Stomach (tissue), 8 donors: ENCODE measurements at regions not wholly inside any gene's neighbourhood (a gene's known extent, or its start where the extent isn't known, plus 50 kb on each side); places are given as distances from the start of the nearest gene placed in this dataset.
"Not testable (repeated sequence)": the region's sequence is repeated elsewhere in the genome, so short reads cannot be mapped to it uniquely, and the experiment has no call there.

Experiments
- DNase-seq, 2 donors: peaks; one replicate each; pipeline versions ENCODE4 v3.0.0 to v3.0.0-alpha.2; 2013 to 2019
- H3K27ac ChIP-seq, 5 donors: fragments of 200-600 bp in 4 of 5; sonication (generic) in 4 of 5; one replicate each; pipeline ENCODE4 v1.5.1; 2013 to 2019; ENCODE audit warnings: mild to moderate bottlenecking in 1 of 5, moderate library complexity in 1 of 5
- H3K27me3 ChIP-seq, 3 donors: fragments of 200-600 bp; sonication (generic); one replicate each; pipeline ENCODE4 v1.5.1; 2017 to 2019; ENCODE audit warnings: mixed run types in 1 of 3
- H3K36me3 ChIP-seq, 4 donors: fragments of 200-600 bp; sonication (generic); 1 replicate in 3 of 4; 2 replicates in 1 of 4; pipeline ENCODE4 v1.5.1; 2016 to 2019
- H3K4me1 ChIP-seq, 4 donors: fragments of 200-600 bp; sonication (generic); one replicate each; pipeline ENCODE4 v1.5.1; 2016 to 2019
- H3K4me3 ChIP-seq, 4 donors: fragments of 200-600 bp; sonication (generic) in 3 of 4; one replicate each; pipeline ENCODE4 v1.5.1; 2016 to 2019; ENCODE audit warnings: mild to moderate bottlenecking in 1 of 4
- H3K9me3 ChIP-seq, 4 donors: fragments of 200-600 bp; sonication (generic); one replicate each; pipeline ENCODE4 v1.5.1; 2016 to 2019
- CTCF ChIP-seq, 7 experiments: fragments of 450-650 bp in 4 of 7; fragments of 200-600 bp in 3 of 7; sonication (generic) in 3 of 7; IDR thresholded peaks; one replicate each; pipeline ENCODE4 v1.5.1; 2016 to 2019; ENCODE audit warnings: antibody characterized with exemption in 7 of 7, control low read depth in 2 of 7, mild to moderate bottlenecking in 1 of 7
- EP300 ChIP-seq: sonication (generic); formaldehyde crosslinking; IDR thresholded peaks from one replicate; pipeline ENCODE4 v1.6.1; 2017; ENCODE audit warnings: antibody characterized with exemption
- POLR2A ChIP-seq, 4 donors: fragments of 450-650 bp; IDR thresholded peaks; one replicate each; pipeline ENCODE4 v1.6.1; 2016; ENCODE audit warnings: antibody characterized with exemption in 4 of 4, control low read depth in 2 of 4, mild to moderate bottlenecking in 1 of 4, moderate library complexity in 1 of 4
- POLR2AphosphoS5 ChIP-seq, 3 donors: sonication (generic); formaldehyde crosslinking; IDR thresholded peaks; one replicate each; pipeline ENCODE4 v1.6.1; 2016; ENCODE audit warnings: antibody characterized with exemption in 3 of 3
- WGBS, 5 donors: extraction: QIAGEN DNeasy Blood & Tissue Kit in 3 of 5; methylation state at CpG; one replicate each; pipeline versions ENCODE4 v1.1.5 to v1.1.7; 2013 to 2018; 5-methylcytosine and 5-hydroxymethylcytosine counted together
- intact Hi-C: fragments of 100-400 bp; cut with DNase I; formaldehyde crosslinking; loops from one replicate; pipeline ENCODE4 v1.15.1; 2023; ENCODE audit warnings: low total_unique reads
- donor health status: healthy with polysubstance abuse.
- donor health status: Bipolar disorder and iron deficiency.
- donor health status: healthy.

- no peak for DNase-seq
- 16 to 59% (median 35%) methylated on average over 2 of the region's 2 CpGs for WGBS, 5 donors
- Histone ChIP-seq H3K27ac (no peak overlapping the region), H3K4me3 (no peak overlapping the region), H3K36me3 (no peaks in the 10 kb centered on the region), H3K9me3 (no peaks in the 10 kb centered on the region), H3K27me3 (peaks cover 0 to 5% (median 0%) of the 10 kb centered on the region in 3 donors), H3K4me1 (no peaks in the 10 kb centered on the region)
- intact Hi-C loops: no loop called here
- TF ChIP-seq POLR2AphosphoS5 (IDR thresholded peaks at IDR 0.05) (no peak), POLR2A (IDR thresholded peaks at IDR 0.05) (no peak), CTCF (IDR thresholded peaks at IDR 0.05) (no peak), EP300 (no peak)
Observed at GRCh38 chrX:114450911-114451310, 133.0 kb upstream of the HTR2C start.

DNA sequence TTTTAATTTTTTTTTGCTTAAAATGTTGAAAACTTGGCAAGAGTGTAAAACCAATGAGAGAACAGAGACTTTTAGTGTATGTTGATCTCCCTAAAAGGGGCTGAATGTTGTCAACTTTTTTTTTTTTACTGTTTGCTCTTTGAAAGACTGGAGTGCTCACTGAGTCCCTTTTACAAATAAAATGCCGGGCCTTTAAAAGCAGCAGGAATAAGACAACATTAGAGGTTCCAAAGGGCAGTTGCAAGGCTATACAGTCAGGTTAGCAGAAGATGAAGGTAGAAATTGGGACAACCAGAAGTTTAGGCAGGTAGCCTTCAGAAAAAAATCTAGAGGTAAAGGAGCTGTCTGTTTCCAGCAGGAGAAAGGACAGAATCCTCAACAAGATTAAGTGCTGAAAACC is 132.5 kb upstream of the HTR2C start:
- H3K4me1 ChIP-seq: no peaks in the 10 kb centered on the region
- H3K4me3 ChIP-seq: no peak overlapping the region
- DNase-seq: no peak
- no peak overlapping the region for H3K27ac ChIP-seq
- H3K9me3 ChIP-seq: no peaks in the 10 kb centered on the region
- 12 to 40% (median 21%) methylated on average over 1 of the region's 1 CpG for WGBS, 5 donors
- H3K27me3 ChIP-seq: peaks cover 0 to 5% (median 0%) of the 10 kb centered on the region in 3 donors
- TF ChIP-seq POLR2AphosphoS5 (IDR thresholded peaks at IDR 0.05): no peak
- TF ChIP-seq POLR2A (IDR thresholded peaks at IDR 0.05): no peak
- no peak for TF ChIP-seq EP300
- TF ChIP-seq CTCF (IDR thresholded peaks at IDR 0.05): no peak
- no peaks in the 10 kb centered on the region for H3K36me3 ChIP-seq
- intact Hi-C loops: no loop called here

GRCh38 chrX:114462266-114462665 is 121.6 kb upstream of the HTR2C start:
- H3K4me1 ChIP-seq: no peaks in the 10 kb centered on the region
- no peaks in the 10 kb centered on the region for H3K27me3 ChIP-seq
- no peak overlapping the region for H3K27ac ChIP-seq
- no peaks in the 10 kb centered on the region for H3K36me3 ChIP-seq
- H3K9me3 ChIP-seq: no peaks in the 10 kb centered on the region
- DNase-seq: no peak
- no peak for TF ChIP-seq EP300
- intact Hi-C loops: no loop called here
- no peak overlapping the region for H3K4me3 ChIP-seq

GRCh38 chrX:114465689-114466088 is 118.2 kb upstream of the HTR2C start:
- intact Hi-C loops: no loop called here
- no peak for DNase-seq
- Histone ChIP-seq H3K27ac (no peak overlapping the region), H3K27me3 (no peaks in the 10 kb centered on the region), H3K36me3 (no peaks in the 10 kb centered on the region), H3K4me1 (no peaks in the 10 kb centered on the region), H3K4me3 (no peak overlapping the region), H3K9me3 (no peaks in the 10 kb centered on the region)
- TF ChIP-seq POLR2AphosphoS5 (IDR thresholded peaks at IDR 0.05) (no peak), CTCF (IDR thresholded peaks at IDR 0.05) (no peak), EP300 (no peak), POLR2A (IDR thresholded peaks at IDR 0.05) (no peak)

- intact Hi-C loops, H3K36me3 ChIP-seq, H3K9me3 ChIP-seq, H3K4me1 ChIP-seq, H3K4me3 ChIP-seq, H3K27ac ChIP-seq, H3K27me3 ChIP-seq, DNase-seq: not testable (repeated sequence)
- 55 to 70% (median 55%) methylated on average over 3 to 6 of the region's 6 CpGs for WGBS, 5 donors
Observed at GRCh38 chrX:114472008-114472407, 111.9 kb upstream of the HTR2C start.

GRCh38 chrX:114472788-114473187 is 111.1 kb upstream of the HTR2C start:
- intact Hi-C loops: no loop called here
- DNase-seq: no peak
- WGBS, 5 donors: 24 to 70% (median 31%) methylated on average over 2 of the region's 2 CpGs
- H3K4me1 ChIP-seq: no peaks in the 10 kb centered on the region
- no peaks in the 10 kb centered on the region for H3K27me3 ChIP-seq
- no peaks in the 10 kb centered on the region for H3K36me3 ChIP-seq
- no peak overlapping the region for H3K27ac ChIP-seq
- H3K4me3 ChIP-seq: no peak overlapping the region
- no peaks in the 10 kb centered on the region for H3K9me3 ChIP-seq
- TF ChIP-seq EP300 (no peak), CTCF (IDR thresholded peaks at IDR 0.05) (no peak), POLR2AphosphoS5 (IDR thresholded peaks at IDR 0.05) (no peak), POLR2A (IDR thresholded peaks at IDR 0.05) (no peak)
